NCI-H510A treated with DMSO at 0.1 percent for 48 hours (cell line): ENCODE measurements at regions not wholly inside any gene's neighbourhood (a gene's known extent, or its start where the extent isn't known, plus 50 kb on each side); places are given as distances from the start of the nearest gene placed in this dataset.

Source experiments
- DNase-seq: peaks from one replicate; lab custom pipeline; 2025; lab: John Stamatoyannopoulos, UW

- no peak for DNase-seq
Measured at GRCh38 chr4:35548921-35549320, 695.4 kb downstream of the ARAP2 start.

- DNase-seq: no peak
Measured at GRCh38 chr4:35556387-35556786, 687.9 kb downstream of the ARAP2 start.

GRCh38 chr4:35559559-35560365 lies 684.6 kb downstream of the ARAP2 start:
- DNase-seq: no peak

- no peak for DNase-seq
Measured at GRCh38 chr4:35562861-35563260, 681.5 kb downstream of the ARAP2 start.

GRCh38 chr4:35565640-35566039 lies 678.7 kb downstream of the ARAP2 start:
- no peak for DNase-seq

- DNase-seq: no peak
Measured at GRCh38 chr4:35591035-35591434, 653.3 kb downstream of the ARAP2 start.

- no peak for DNase-seq
Measured at GRCh38 chr4:35604252-35604651, 640.1 kb downstream of the ARAP2 start.

GRCh38 chr4:35604724-35605123 lies 639.6 kb downstream of the ARAP2 start:
- no peak for DNase-seq

GRCh38 chr4:35608205-35608604 lies 636.1 kb downstream of the ARAP2 start:
- DNase-seq: no peak

- no peak for DNase-seq
Measured at GRCh38 chr4:35614120-35614519, 630.2 kb downstream of the ARAP2 start.

GRCh38 chr4:35639929-35640328 lies 604.4 kb downstream of the ARAP2 start:
- DNase-seq: no peak

GRCh38 chr4:35643661-35644060 lies 600.7 kb downstream of the ARAP2 start:
- no peak for DNase-seq

GRCh38 chr4:35644591-35644990 lies 599.7 kb downstream of the ARAP2 start:
- DNase-seq: no peak

GRCh38 chr4:35649011-35649410 lies 595.3 kb downstream of the ARAP2 start:
- no peak for DNase-seq

GRCh38 chr4:35649778-35650177 lies 594.5 kb downstream of the ARAP2 start:
- no peak for DNase-seq

- DNase-seq: no peak
Measured at GRCh38 chr4:35652197-35652596, 592.1 kb downstream of the ARAP2 start.

GRCh38 chr4:35653451-35653850 lies 590.9 kb downstream of the ARAP2 start:
- DNase-seq: no peak

- no peak for DNase-seq
Measured at GRCh38 chr4:35673137-35673536, 571.2 kb downstream of the ARAP2 start.

GRCh38 chr4:35684755-35685154 lies 559.6 kb downstream of the ARAP2 start:
- no peak for DNase-seq

GRCh38 chr4:35689870-35690269 lies 554.4 kb downstream of the ARAP2 start:
- no peak for DNase-seq

GRCh38 chr4:35690271-35690670 lies 554.0 kb downstream of the ARAP2 start:
- no peak for DNase-seq

GRCh38 chr4:35695003-35695402 lies 549.3 kb downstream of the ARAP2 start:
- no peak for DNase-seq

- no peak for DNase-seq
Measured at GRCh38 chr4:35695421-35695820, 548.9 kb downstream of the ARAP2 start.

GRCh38 chr4:35697210-35697736 lies 547.0 kb downstream of the ARAP2 start:
- DNase-seq: no peak
